22Rv1 (cell line): ENCODE measurements at regions not wholly inside any gene's neighbourhood (a gene's known extent, or its start where the extent isn't known, plus 50 kb on each side); places are given as distances from the start of the nearest gene placed in this dataset.

ENCODE experiments used
- CTCF ChIP-seq: fragments of 450-650 bp; IDR thresholded peaks from 2 replicates; pipeline ENCODE4 v1.5.1; 2017; ENCODE audit warnings: mild to moderate bottlenecking
- ZFX ChIP-seq: fragments of 450-650 bp; IDR thresholded peaks from 2 replicates; pipeline ENCODE4 v1.6.1; 2017; ENCODE audit warnings: antibody characterized with exemption, borderline replicate concordance

DNA sequence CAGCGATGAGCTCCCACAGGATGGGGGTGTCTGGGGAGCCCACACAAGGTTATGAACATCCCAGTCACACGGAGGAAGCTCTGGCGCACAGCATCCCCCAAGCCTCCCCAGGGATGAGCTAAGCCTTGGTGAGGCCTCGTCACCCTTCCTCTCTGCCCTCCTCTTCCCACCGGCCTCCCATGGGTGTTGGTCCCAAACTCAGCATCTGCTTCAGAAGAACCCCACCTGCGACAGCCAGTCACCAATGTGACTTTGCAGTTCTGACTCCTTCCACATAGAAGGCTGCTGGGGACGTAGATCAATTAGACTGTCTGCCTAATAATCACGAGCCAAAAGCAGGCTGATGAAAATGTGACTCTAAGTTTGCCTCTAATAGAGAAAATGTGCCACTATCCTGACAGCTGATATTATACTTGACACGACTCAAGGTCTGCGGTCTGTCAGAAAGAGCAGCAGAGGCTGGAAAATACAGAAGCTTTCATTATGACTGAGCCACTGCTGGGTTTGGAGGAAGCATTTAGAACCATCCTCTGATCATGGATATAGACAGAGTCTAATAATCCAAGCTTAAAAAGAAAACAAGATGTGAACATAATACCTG lies 116.0 kb upstream of the PFKP start:
- no peak for TF ChIP-seq CTCF
- TF ChIP-seq ZFX = no peak
